ENCODE measurements at regions not wholly inside any gene's neighbourhood (a gene's known extent, or its start where the extent isn't known, plus 50 kb on each side); places are given as distances from the start of the nearest gene placed in this dataset.

- DNase-seq (ENCODE audit: low spot score), result no peak
These were observed 779.4 kb upstream of the SLITRK1 start for GRCh38 chr13:84661718-84662117.

GRCh38 chr13:84659359-84659661 lies 777.0 kb upstream of the SLITRK1 start:
- no peak for DNase-seq (ENCODE audit: low spot score)

DNA sequence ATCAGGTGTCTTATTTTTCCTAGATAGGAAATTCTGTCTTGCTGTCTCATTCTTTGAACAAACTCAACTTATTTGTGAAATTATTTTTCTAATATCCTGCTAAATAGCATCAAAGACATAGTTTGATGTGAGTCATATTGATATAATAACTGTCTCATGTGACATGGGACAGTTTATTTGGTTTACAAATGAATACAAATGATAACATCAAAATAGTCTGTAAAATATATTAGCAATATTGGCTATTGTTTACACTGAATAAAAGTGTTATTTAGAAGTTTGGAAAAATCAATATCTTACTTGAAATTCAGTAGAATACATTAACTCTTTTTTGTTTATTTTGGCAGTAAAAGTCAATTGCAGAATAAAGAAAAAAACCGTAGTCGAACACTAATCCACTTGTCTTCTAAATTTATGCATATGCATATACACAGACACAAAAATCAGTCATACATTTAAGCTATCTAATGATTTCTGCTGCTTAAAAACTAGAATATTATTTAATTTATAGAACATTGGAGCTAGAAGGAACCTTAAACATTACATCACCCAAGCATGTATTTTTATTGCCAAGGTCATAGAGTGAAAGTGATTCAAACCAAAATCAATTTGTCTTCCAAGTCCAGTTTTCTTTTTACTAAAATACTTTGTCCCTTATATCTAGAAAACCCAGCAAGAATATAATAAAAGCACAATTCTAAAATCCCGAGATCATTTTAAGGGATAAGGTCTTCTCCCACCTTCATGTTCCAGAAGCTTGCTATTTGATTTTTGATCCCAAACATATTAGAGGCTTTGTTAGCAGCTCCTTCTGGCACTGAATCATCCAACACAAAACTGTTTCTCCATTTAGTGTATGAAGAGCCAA lies 776.5 kb upstream of the SLITRK1 start:
- no peak for DNase-seq (ENCODE audit: low spot score)

DNA sequence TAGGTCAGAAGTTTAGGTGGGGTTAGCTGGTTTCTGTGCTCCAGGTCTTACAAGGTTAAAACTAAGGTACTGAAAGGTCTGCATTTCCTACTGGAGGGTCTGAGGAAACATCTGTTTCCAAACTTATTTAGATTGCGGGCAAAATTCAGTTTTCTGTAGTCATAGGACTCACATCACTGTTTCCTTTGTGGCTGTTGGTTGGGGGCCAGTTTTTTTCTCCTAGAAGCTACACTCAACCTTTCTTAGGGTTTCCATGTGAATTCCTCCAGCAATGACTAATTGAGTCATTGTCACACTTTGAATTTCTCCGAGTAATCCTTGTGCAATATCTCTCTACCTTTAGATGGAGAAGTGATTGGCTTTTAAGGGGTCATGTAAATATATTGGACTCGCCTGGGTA lies 773.4 kb upstream of the SLITRK1 start:
- DNase-seq (ENCODE audit: low spot score), result no peak

DNA sequence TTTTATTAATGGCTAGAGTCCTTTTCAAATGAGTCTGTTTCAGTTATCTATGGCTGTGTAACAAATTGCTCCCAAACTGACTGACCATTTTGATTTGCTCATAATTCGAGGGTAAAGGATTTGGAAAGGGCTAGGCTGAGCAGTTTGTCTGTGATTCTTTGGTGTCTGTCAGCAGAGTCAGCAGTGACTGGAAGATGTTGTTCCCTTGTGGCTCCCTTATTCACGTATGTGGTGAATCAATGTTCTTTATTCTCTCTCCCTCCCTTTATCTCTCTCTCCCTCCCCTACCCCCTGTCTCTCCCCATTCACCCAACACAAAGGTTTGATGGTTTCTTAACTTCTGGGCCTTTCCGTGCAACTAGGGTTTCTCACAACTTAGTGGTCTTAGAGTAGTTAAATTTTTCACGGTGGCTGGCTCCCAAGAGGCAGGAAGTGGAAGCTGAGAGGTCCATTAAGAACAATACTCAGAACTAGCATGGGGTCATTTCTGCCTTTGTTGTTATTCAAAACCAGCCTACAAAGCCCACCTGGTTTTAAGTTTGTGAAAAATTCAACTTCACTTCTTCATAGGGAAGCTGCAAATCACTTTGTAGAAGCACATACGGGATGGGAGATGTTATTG lies 772.5 kb upstream of the SLITRK1 start:
- no peak for DNase-seq (ENCODE audit: low spot score)

DNA sequence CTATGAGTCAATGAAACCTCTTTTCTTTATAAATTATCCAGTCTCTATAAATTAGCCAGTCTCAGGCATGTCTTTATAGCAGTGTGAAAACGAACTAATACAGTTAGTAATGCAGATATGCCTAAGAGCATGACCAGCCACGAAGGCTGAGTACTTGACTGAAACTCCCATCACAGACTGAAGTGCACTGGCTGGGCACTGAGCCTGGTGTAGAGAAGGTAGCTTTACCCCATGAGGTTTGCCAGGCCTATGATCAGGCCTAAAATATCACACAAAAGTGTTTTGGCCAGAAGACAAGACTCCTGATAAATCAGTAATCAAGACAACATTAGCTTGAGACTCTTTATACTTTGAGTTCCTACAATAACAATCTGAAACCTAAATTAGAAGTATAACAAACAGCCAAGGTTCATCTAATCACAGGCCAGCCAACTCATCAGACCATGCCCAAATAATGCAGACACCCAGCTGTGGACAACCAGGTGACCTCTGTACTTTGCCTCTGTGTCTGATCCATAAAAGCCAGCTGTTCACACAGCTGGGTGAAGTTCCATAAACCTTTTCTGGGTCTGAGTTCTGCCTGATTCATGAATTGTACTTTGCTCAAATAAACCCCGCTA lies 771.8 kb upstream of the SLITRK1 start:
- DNase-seq (ENCODE audit: low spot score), result no peak

DNA sequence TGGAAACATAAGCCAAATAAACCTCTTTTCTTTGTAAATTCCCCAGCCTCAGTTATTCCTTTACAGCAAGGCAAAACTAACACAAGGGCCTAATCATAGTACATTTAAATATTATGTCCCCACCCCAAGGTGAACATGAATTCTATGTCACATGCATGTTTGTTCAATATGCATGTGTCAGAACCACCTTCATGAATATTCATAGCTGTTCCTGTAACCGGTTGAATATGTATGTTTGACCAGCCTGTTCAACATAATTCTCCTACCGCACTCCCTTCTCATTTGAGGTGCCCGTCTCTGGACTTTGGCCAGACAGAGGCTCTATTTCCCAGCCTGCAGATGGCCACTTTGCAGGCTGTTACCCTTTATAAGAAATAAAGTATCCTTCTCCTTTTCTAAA lies 769.4 kb upstream of the SLITRK1 start:
- DNase-seq (ENCODE audit: low spot score), result no peak

DNA sequence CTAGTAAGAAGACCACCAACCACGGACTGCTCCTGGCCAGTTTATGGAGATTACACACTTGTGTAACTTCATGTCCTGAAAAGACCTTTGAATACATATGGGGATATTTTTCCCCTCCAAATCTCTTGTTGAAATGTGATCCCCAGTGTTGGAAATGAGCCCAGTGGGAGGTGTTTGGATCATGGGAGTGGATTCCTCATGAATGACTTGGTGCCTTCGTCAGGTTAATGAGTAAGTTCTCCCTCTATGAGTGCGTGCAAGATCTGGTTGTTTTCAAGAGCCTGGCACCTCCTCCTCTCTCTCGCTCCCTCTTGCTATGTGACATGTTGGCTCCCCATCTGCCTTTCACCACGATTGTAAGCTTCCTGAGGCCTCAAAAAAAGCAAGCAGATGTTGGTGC lies 769.0 kb upstream of the SLITRK1 start:
- no peak for DNase-seq (ENCODE audit: low spot score)

DNA sequence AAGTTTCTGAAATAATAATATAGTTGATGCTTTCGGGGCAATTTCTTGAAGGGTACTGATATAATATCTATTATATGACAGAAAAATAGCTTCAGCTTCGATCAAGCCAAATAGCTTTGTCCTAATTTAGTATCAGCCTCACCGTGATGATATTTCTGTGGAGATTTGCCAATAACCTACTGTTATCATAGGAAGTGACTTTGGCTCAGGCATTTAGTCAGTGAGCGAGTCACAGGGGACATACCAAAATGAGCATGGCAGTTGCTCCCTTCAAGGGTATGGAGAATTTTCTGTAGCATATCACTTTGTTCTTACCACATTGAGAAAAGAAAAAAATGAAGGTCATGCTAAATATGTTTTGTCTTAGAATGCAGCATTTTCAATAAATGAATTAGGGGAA lies 767.6 kb upstream of the SLITRK1 start:
- DNase-seq (ENCODE audit: low spot score), result no peak

DNA sequence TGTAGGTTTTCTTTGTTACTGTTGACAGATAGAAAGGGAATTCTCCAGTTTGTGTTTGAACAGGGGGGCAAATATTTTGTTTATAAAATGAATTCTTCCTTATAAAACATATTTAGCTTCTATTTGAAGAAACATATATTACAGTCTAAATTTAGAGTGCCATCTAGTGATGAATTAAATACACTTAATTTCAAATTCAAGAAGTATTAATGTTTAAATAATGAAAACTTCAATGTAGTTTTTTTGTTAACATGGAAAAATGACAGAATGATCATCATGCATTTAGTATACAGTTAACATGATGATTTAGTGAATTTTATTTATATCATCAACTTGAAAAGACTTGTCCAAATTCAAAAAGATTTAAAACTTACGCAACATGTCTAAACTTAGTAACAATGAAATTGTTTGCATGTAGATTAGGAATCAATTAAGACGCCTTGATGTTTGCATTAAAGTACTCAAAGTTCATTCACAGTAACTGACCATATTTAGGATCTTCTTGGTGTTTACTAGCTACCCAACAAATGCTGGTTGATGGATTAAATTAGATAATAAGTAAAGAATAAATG lies 765.9 kb upstream of the SLITRK1 start:
- no peak for DNase-seq (ENCODE audit: low spot score)

- no peak for DNase-seq (ENCODE audit: low spot score)
These were observed 764.7 kb upstream of the SLITRK1 start for GRCh38 chr13:84646957-84647356.

DNA sequence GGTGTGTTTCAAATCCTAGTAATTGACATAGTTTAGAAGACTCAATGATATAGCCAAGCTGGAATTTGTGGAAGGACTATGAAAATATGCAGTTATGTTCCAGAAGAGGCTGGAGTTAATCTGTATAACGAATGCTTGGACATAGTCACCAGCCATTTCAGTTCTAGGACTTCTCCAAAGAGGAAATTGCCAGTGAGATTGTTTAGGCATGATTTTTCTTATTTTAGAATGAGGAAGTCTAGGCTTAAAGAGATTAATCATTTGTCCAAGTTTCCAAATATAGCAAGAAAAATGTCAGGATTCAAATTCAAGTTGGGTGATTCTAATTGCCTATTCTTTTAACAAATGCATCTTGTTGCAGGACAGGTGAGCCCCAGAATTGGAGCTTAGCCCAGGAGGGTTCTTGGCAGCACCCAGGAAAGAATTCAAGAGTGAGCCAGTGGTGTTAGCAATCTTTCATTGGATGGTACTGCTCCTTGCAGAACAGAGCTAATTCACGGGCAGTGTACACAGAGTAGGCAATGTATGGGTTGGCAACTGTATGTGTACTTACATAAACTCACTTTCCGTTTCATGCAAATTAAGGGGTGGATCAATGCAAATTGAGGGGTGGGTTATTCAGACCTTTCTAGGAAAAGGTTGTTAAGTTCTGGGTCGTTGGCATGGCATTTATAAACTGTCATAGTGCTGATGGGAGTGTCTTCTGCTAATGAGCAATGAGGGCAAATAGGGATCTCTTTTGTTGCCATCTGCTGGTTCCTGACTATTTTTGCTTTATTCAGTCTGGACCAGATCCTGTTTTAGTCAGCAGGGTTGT lies 763.1 kb upstream of the SLITRK1 start:
- peak; percentile 51 for DNase-seq (ENCODE audit: low spot score)

DNA sequence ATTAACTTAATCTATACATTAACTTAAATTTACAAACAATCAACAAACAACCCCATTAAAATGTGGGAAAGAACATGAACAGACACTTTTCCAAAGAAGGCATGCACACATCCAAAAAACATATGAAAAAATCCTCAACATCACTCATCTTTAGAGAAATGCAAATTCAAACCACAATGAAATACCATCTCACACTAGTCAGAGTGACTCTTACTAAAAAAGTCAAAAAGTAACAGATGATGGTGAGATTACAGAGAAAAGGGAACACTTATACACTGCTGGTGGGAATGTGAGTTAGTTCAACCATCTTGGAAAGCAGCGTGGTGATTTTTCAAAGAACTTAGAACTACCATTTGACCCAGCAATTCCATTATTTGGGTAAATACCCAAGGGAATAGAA lies 759.2 kb upstream of the SLITRK1 start:
- no peak for DNase-seq (ENCODE audit: low spot score)

DNA sequence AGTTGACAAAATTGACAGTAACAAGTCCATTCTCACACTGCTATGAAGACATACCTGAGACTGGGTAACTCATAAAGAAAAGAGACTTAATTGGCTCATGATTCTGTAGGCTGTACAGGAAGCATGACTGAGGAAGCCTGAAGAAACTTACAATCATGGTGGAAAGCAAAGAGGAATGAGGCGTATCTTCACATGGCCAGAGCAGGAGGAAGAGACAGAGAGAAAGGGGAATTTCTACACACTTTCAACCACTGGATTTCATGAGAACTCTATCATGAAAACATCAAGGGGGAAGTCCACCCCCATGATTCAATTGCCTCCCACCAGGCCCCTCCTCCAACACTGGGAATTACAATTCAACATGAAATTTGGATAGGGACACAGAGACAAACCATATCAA lies 758.4 kb upstream of the SLITRK1 start:
- no peak for DNase-seq (ENCODE audit: low spot score)

DNA sequence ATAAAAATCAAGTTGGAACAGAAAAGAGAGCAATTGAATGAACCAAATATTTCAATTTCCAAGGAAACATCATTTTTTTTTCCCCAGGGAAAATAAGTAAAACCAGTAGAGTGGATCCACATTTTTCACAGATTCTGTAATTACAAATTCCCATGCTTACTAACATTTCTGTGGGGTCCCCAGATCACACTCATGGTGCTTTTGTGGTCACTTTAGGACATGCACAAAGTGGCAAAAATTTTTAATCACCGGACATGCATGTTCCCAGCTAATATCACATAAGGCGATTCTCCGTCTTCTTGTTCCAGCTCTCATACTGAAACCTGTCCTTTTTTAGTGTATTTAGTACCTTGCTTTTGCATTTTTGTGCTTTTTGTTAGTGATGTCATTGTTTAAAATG lies 748.2 kb upstream of the SLITRK1 start:
- no peak for DNase-seq (ENCODE audit: low spot score)

DNA sequence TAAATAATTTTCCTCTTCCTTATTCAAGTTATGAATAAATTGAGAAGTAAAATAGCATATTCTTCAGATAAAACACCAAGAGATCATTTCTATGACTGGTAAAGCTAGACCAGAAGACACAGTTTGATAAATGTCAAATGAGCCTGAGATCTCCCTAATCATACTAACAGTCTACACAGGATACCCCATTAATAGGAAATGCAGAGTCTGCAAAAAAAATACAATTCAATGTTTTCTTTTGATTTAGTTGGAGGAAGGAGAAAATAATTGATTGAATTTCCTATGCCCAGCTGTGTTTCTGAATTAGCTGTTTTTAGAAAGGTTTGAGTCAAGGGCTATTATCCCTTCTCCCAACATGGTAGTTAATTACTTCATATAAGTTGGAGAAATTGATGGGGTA lies 734.6 kb upstream of the SLITRK1 start:
- DNase-seq (ENCODE audit: low spot score), result no peak

DNA sequence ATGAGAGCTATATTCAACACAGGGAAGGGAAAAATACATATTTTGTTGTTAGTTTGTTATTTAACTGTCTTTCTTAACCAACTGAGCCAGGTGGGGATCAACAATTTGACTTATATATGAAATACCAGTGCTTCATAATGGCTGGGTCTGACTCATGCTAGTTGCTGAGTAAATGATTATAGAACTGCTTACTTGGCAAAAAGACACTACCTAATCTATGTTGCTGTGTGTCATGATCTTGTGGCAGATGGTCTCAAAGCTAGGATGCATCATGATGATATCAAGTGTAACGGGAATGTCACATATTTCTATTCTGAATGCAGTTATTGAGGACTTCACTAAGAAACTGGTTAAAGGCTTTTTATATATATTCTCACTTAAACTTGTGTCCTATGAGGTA lies 727.4 kb upstream of the SLITRK1 start:
- DNase-seq (ENCODE audit: low spot score), result no peak

DNA sequence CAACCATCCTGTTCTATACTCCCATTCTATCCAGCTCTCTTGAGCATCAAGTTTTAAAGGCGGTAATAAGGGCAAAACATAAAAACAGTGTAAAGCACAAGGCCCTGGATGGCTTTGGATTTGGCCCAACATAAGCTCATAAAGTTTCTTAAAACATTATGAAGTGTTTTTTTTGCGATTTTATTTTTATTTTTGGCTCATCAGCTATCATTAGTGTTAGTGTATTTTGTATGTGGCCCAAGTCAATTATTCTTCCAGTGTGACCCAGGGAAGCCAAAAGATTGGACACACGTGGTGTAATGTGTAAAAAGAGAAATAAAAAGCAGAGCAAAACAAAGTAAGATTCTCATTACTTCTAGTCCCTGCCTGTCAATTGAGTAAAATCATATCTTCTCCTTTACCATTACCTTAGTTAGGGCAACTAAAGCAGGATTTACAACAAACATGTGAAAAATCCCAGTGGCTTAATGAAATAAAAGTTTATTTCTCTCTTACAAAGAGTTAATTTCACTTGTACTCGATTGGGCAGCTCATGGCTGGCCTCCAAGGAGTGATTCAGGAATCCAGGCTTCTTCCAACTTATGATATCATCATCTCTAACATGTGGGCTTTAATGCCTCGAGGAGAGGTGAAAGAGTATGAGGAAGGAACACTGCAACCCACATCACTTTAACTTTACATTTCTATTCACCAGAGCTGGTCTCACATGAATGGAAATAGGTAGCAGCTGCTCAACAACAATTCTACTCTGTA lies 725.2 kb upstream of the SLITRK1 start:
- DNase-seq (ENCODE audit: low spot score), result peak; percentile 66

DNA sequence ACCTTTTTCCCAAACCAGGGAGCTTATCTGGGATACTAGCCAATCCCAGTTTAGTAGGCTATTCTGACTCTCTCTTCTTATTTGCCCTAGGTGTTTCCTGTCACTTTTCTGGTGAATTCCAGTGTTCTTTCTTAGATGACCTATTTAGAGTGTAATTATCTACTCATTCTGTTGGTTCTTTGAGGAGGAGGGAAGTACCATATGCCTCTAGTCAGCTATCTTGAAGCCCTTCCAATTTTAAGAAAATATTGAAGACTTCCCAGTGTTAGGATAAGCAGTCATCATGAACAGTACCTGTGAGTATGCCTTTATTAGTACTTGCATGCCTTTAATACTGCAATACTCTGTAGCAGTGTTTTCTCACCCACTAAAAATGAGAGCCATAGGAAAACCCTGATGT lies 724.3 kb upstream of the SLITRK1 start:
- DNase-seq (ENCODE audit: low spot score), result no peak

DNA sequence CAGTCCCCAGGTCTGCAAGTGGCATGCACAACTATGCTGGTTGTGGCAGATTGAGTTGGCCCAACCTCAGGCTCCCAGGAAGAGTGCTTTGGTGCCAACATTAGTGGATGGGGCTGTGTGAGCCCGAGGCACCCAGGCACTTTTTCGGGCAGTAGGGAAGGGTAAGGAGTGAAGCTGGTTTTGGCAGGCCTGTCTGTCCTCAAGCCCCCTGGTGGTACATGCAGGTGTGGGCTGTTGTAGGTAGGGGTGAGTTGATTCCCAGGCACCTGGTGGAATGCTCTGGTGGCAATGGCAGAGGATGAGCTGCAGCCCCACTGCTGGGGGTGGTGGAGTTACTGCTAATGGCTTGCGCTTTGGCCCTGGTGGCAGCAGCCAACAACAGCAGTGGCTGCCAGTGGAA lies 723.7 kb upstream of the SLITRK1 start:
- DNase-seq (ENCODE audit: low spot score), result no peak

- DNase-seq (ENCODE audit: low spot score), result no peak
These were observed 709.2 kb upstream of the SLITRK1 start for GRCh38 chr13:84591444-84591843.
